ENCODE measurements at regions not wholly inside any gene's neighbourhood (a gene's known extent, or its start where the extent isn't known, plus 50 kb on each side); places are given as distances from the start of the nearest gene placed in this dataset.

- TF ChIP-seq MLX (CRISPR knock-in tag; IDR thresholded peaks at IDR 0.05): no peak
- no peak for TF ChIP-seq FOXJ3 (CRISPR knock-in tag; IDR thresholded peaks at IDR 0.05; ENCODE audit: borderline replicate concordance)
- no peak for TF ChIP-seq MXD4 (CRISPR knock-in tag; IDR thresholded peaks at IDR 0.05; ENCODE audit: borderline replicate concordance)
Observed at GRCh38 chr2:205880048-205880447, 197.7 kb downstream of the NRP2 start.

All from WTC11 (cell line).